ENCODE measurements at regions not wholly inside any gene's neighbourhood (a gene's known extent, or its start where the extent isn't known, plus 50 kb on each side); places are given as distances from the start of the nearest gene placed in this dataset.
"Not testable (repeated sequence)": the region's sequence is repeated elsewhere in the genome, so short reads cannot be mapped to it uniquely, and the experiment has no call there.

- no peaks in the 10 kb centered on the region for H3K9me3 Mint-ChIP-seq
- H3K4me1 Mint-ChIP-seq = peaks cover 88% of the 10 kb centered on the region
- no peaks in the 10 kb centered on the region for H3K36me3 Mint-ChIP-seq (ENCODE audit: low read depth)
- H3K27ac Mint-ChIP-seq = no peak overlapping the region
- TF ChIP-seq CTCF (IDR thresholded peaks at IDR 0.05) = no peak
- CTCF ChIA-PET = no interaction called here
- POLR2A ChIA-PET = no interaction called here
- no peak for DNase-seq
- no peaks in the 10 kb centered on the region for H3K27me3 Mint-ChIP-seq
- ATAC-seq (ENCODE audit: low read depth) = no peak
- H3K4me3 Mint-ChIP-seq = no peak overlapping the region
- intact Hi-C loops (cut with micrococcal nuclease) = loop anchor here (5.0 to 10.0 kb wide), 2 partner anchors 92 to 545 kb away; partner anchors contain the start of gene EIF4E3
Observed at GRCh38 chr3:72269475-72269874, 484.5 kb upstream of the PROK2 start.

- not testable (repeated sequence) for H3K27ac Mint-ChIP-seq; H3K9me3 Mint-ChIP-seq; H3K27me3 Mint-ChIP-seq; H3K36me3 Mint-ChIP-seq (ENCODE audit: low read depth); DNase-seq
- intact Hi-C loops (cut with micrococcal nuclease) = loop anchor here (5.0 to 10.0 kb wide), 2 partner anchors 90 to 542 kb away; partner anchors contain the start of gene EIF4E3
- ChIA-PET POLR2A (interaction anchor here (0.7 to 1.2 kb wide), 2 partner anchors 101 to 531 kb away, joined by 3 read pairs; no protein-coding TSS in a partner anchor), CTCF (interaction anchor here (1.2 kb wide), 1 partner anchor 11 kb away, joined by 3 read pairs; no protein-coding TSS in a partner anchor)
- Mint-ChIP-seq H3K4me3 (peak overlapping the region; percentile 56), H3K4me1 (peaks cover 67% of the 10 kb centered on the region)
- peak; percentile 72 for ATAC-seq (ENCODE audit: low read depth)
Observed at GRCh38 chr3:72266921-72267524, 482.1 kb upstream of the PROK2 start.

- Mint-ChIP-seq H3K9me3 (no peaks in the 10 kb centered on the region), H3K27me3 (peaks cover 13% of the 10 kb centered on the region), H3K27ac (no peak overlapping the region), H3K4me3 (no peak overlapping the region), H3K36me3 (ENCODE audit: low read depth) (no peaks in the 10 kb centered on the region), H3K4me1 (peaks cover 61% of the 10 kb centered on the region)
- CTCF ChIA-PET = no interaction called here
- TF ChIP-seq CTCF (IDR thresholded peaks at IDR 0.05) = no peak
- ATAC-seq (ENCODE audit: low read depth) (no peak), DNase-seq (no peak)
- POLR2A ChIA-PET = interaction anchor here (0.6 to 1.2 kb wide), 3 partner anchors 100 to 132 kb away, joined by 3 to 5 read pairs (median 3); no protein-coding TSS in a partner anchor
- intact Hi-C loops (cut with micrococcal nuclease) = loop anchor here (5.0 to 10.0 kb wide), 2 partner anchors 89 to 541 kb away; partner anchors contain the start of gene EIF4E3
Observed at GRCh38 chr3:72266016-72266370, 481.0 kb upstream of the PROK2 start.

GRCh38 chr3:72265256-72266015 lies 480.5 kb upstream of the PROK2 start:
- no peak for TF ChIP-seq CTCF (IDR thresholded peaks at IDR 0.05)
- peaks cover 13% of the 10 kb centered on the region for H3K27me3 Mint-ChIP-seq
- no peak overlapping the region for H3K4me3 Mint-ChIP-seq
- intact Hi-C loops (cut with micrococcal nuclease) = loop anchor here (5.0 to 10.0 kb wide), 2 partner anchors 88 to 541 kb away; partner anchors contain the start of gene EIF4E3
- no peak for DNase-seq
- no peaks in the 10 kb centered on the region for H3K36me3 Mint-ChIP-seq (ENCODE audit: low read depth)
- ATAC-seq (ENCODE audit: low read depth) = no peak
- H3K4me1 Mint-ChIP-seq = peaks cover 57% of the 10 kb centered on the region
- no peaks in the 10 kb centered on the region for H3K9me3 Mint-ChIP-seq
- H3K27ac Mint-ChIP-seq = no peak overlapping the region
- ChIA-PET CTCF (no interaction called here), POLR2A (interaction anchor here (0.6 to 1.2 kb wide), 3 partner anchors 100 to 132 kb away, joined by 3 to 5 read pairs (median 3); no protein-coding TSS in a partner anchor)

GRCh38 chr3:72263223-72263990 lies 478.5 kb upstream of the PROK2 start:
- intact Hi-C loops (cut with micrococcal nuclease) = loop anchor here (10.0 kb wide), 1 partner anchor 539 kb away; the partner anchor contains the start of gene EIF4E3
- H3K36me3 Mint-ChIP-seq (ENCODE audit: low read depth) = no peaks in the 10 kb centered on the region
- H3K9me3 Mint-ChIP-seq = no peaks in the 10 kb centered on the region
- no peak overlapping the region for H3K4me3 Mint-ChIP-seq
- CTCF ChIA-PET = interaction anchor here (1.0 kb wide), 1 partner anchor 388 kb away, joined by 3 read pairs; no protein-coding TSS in a partner anchor
- H3K4me1 Mint-ChIP-seq = peaks cover 59% of the 10 kb centered on the region
- ATAC-seq (ENCODE audit: low read depth) = no peak
- no peak overlapping the region for H3K27ac Mint-ChIP-seq
- no peak for TF ChIP-seq CTCF (IDR thresholded peaks at IDR 0.05)
- no peak for DNase-seq
- POLR2A ChIA-PET = no interaction called here
- H3K27me3 Mint-ChIP-seq = peaks cover 19% of the 10 kb centered on the region
